HG02981 (cell line): ENCODE measurements at regions not wholly inside any gene's neighbourhood (a gene's known extent, or its start where the extent isn't known, plus 50 kb on each side); places are given as distances from the start of the nearest gene placed in this dataset.
"Not testable (repeated sequence)": the region's sequence is repeated elsewhere in the genome, so short reads cannot be mapped to it uniquely, and the experiment has no call there.

ENCODE experiments used
- ATAC-seq: cut with Tn5 transposase; IDR thresholded peaks from one replicate; pipeline ENCODE4 v1.9.1; 2021; ENCODE audit warnings: mild to moderate bottlenecking, moderate library complexity; ENCODE audit not compliant: unreplicated experiment

- not testable (repeated sequence) for ATAC-seq
These were observed 290.3 kb upstream of the PLGLB1 start for GRCh38 chr2:87311896-87312441.

- not testable (repeated sequence) for ATAC-seq
These were observed 293.0 kb upstream of the PLGLB1 start for GRCh38 chr2:87314622-87315021.

GRCh38 chr2:87315183-87315902, 293.7 kb upstream of the PLGLB1 start:
- ATAC-seq, result not testable (repeated sequence)

GRCh38 chr2:87317193-87317592, 295.5 kb upstream of the PLGLB1 start:
- not testable (repeated sequence) for ATAC-seq

GRCh38 chr2:87318814-87319491, 297.3 kb upstream of the PLGLB1 start:
- not testable (repeated sequence) for ATAC-seq

GRCh38 chr2:87319705-87320104, 298.1 kb upstream of the PLGLB1 start:
- ATAC-seq, result not testable (repeated sequence)

- not testable (repeated sequence) for ATAC-seq
These were observed 299.6 kb upstream of the PLGLB1 start for GRCh38 chr2:87321201-87321600.

GRCh38 chr2:87324335-87325041, 302.8 kb upstream of the PLGLB1 start:
- not testable (repeated sequence) for ATAC-seq

- not testable (repeated sequence) for ATAC-seq
These were observed 303.6 kb upstream of the PLGLB1 start for GRCh38 chr2:87325042-87325910.

GRCh38 chr2:87325911-87326294, 304.3 kb upstream of the PLGLB1 start:
- not testable (repeated sequence) for ATAC-seq

GRCh38 chr2:87326754-87327153, 305.1 kb upstream of the PLGLB1 start:
- not testable (repeated sequence) for ATAC-seq

GRCh38 chr2:87327648-87328371, 306.2 kb upstream of the PLGLB1 start:
- ATAC-seq, result not testable (repeated sequence)

- not testable (repeated sequence) for ATAC-seq
These were observed 307.9 kb upstream of the PLGLB1 start for GRCh38 chr2:87329529-87329928.

GRCh38 chr2:87330486-87330885, 308.8 kb upstream of the PLGLB1 start:
- ATAC-seq, result not testable (repeated sequence)

GRCh38 chr2:87331940-87332583, 310.4 kb upstream of the PLGLB1 start:
- not testable (repeated sequence) for ATAC-seq

GRCh38 chr2:87334888-87335287, 313.2 kb upstream of the PLGLB1 start:
- ATAC-seq, result not testable (repeated sequence)

GRCh38 chr2:87338998-87339397, 317.4 kb upstream of the PLGLB1 start:
- not testable (repeated sequence) for ATAC-seq

GRCh38 chr2:87341601-87342014, 320.0 kb upstream of the PLGLB1 start:
- not testable (repeated sequence) for ATAC-seq

GRCh38 chr2:87342175-87342574, 320.5 kb upstream of the PLGLB1 start:
- not testable (repeated sequence) for ATAC-seq
